ENCODE measurements at regions not wholly inside any gene's neighbourhood (a gene's known extent, or its start where the extent isn't known, plus 50 kb on each side); places are given as distances from the start of the nearest gene placed in this dataset.
"Not testable (repeated sequence)": the region's sequence is repeated elsewhere in the genome, so short reads cannot be mapped to it uniquely, and the experiment has no call there.

- TF ChIP-seq MEF2B (IDR thresholded peaks at IDR 0.05; ENCODE audit: partially characterized antibody, poor library complexity, severe bottlenecking); CREM (IDR thresholded peaks at IDR 0.05; ENCODE audit: low read depth); CTCF (IDR thresholded peaks at IDR 0.05 in 2 of 3, conservative IDR thresholded peaks at IDR 0.05 in 1 of 3; ENCODE audit: control insufficient read depth in 2 of 3, extremely low read depth in 1 of 3, insufficient read depth in 1 of 3, low read depth in 3 of 3, low read length in 3 of 3); PAX8 (IDR thresholded peaks at IDR 0.05); NFIC (IDR thresholded peaks at IDR 0.05; ENCODE audit: low read depth, low read length); RFX5 (IDR thresholded peaks at IDR 0.05; ENCODE audit: low read depth, low read length); POLR2AphosphoS5 (IDR thresholded peaks at IDR 0.05; ENCODE audit: low read length); ZSCAN29 (IDR thresholded peaks at IDR 0.05); SIX5 (IDR thresholded peaks at IDR 0.05; ENCODE audit: low read depth, low read length, severe bottlenecking); ZNF274 (IDR thresholded peaks at IDR 0.05; ENCODE audit: insufficient read depth, insufficient read length): not testable (repeated sequence)
These were observed 90.0 kb downstream of the MRPL14 start for GRCh38 chr6:44037276-44037675.
